ENCODE measurements at regions not wholly inside any gene's neighbourhood (a gene's known extent, or its start where the extent isn't known, plus 50 kb on each side); places are given as distances from the start of the nearest gene placed in this dataset.

DNA sequence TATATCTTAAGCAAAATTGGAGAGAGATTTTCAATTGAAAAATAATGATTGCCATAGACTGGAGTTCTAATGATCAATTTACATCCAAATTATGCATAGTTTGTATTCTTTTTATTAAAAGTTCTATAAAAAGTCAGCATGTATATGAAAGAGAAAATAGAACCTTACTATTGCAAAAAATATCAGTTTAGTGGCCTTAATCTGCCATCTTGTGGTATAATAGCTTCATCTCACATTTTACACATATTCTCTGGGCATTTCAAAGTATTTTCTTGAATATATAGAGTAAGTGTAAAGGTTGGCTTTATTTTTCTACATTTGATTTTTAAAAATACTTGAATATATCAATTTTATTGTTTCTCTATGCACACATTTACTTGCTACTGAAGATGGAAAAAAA lies 1858.6 kb upstream of the CDH9 start:
- no peak for DNase-seq
- Mint-ChIP-seq H3K4me1 (ENCODE audit: low read depth) (no peaks in the 10 kb centered on the region), H3K27me3 (ENCODE audit: insufficient read depth) (no peaks in the 10 kb centered on the region), H3K4me3 (no peak overlapping the region), H3K9me3 (peaks cover 23% of the 10 kb centered on the region), H3K36me3 (ENCODE audit: low read depth) (no peaks in the 10 kb centered on the region), H3K27ac (no peak overlapping the region)
- TF ChIP-seq, protein P1, sequence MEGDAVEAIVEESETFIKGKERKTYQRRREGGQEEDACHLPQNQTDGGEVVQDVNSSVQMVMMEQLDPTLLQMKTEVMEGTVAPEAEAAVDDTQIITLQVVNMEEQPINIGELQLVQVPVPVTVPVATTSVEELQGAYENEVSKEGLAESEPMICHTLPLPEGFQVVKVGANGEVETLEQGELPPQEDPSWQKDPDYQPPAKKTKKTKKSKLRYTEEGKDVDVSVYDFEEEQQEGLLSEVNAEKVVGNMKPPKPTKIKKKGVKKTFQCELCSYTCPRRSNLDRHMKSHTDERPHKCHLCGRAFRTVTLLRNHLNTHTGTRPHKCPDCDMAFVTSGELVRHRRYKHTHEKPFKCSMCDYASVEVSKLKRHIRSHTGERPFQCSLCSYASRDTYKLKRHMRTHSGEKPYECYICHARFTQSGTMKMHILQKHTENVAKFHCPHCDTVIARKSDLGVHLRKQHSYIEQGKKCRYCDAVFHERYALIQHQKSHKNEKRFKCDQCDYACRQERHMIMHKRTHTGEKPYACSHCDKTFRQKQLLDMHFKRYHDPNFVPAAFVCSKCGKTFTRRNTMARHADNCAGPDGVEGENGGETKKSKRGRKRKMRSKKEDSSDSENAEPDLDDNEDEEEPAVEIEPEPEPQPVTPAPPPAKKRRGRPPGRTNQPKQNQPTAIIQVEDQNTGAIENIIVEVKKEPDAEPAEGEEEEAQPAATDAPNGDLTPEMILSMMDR (IDR thresholded peaks at IDR 0.05): peak; percentile 31; the same call in 1 of the 2 replicates

DNA sequence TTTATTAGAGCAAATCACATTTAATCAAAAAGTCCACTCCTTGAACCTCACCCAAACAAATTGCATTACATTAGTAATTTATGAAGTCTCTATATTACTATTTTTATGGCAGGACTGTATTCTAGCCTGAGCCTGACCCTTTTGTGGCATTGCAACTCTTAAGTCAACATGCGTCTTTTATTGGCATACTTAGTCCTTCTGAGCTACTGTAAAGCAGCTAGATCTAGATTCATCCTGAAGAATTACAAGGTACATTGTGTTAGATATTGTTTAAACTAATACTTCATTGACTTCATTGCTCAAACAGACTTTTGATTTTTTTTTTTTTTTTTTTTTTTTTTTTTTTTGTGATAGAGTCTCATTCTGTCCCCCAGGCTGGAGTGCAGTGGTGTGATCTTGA lies 1842.5 kb upstream of the CDH9 start:
- H3K9me3 Mint-ChIP-seq: peaks cover 51% of the 10 kb centered on the region
- no peaks in the 10 kb centered on the region for H3K4me1 Mint-ChIP-seq (ENCODE audit: low read depth)
- no peak overlapping the region for H3K4me3 Mint-ChIP-seq
- DNase-seq: no peak
- H3K27me3 Mint-ChIP-seq (ENCODE audit: insufficient read depth): no peaks in the 10 kb centered on the region; the same call in 1 of the 2 replicates
- H3K36me3 Mint-ChIP-seq (ENCODE audit: low read depth): no peaks in the 10 kb centered on the region
- H3K27ac Mint-ChIP-seq: no peak overlapping the region
- TF ChIP-seq, protein P1 (IDR thresholded peaks at IDR 0.05): no peak

DNA sequence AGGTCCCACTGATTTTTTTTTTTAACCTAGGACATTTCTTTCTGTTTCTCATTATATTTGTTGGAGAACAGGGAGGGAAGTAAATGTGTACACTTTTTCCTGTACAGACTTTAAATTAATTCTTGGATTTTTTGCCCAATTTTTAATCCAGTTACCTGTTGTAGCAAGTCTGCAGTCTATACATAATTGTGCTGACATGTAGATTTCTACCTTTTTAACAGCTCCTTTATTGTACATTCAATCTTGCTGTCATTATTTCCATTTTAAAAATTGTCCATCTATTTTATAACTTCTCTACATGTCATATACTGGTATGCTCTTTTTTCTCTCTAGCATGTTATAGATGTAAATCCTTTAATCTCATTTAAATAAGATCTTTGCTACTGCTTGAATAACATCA lies 1838.7 kb upstream of the CDH9 start:
- Mint-ChIP-seq H3K4me1 (ENCODE audit: low read depth) (no peaks in the 10 kb centered on the region), H3K36me3 (ENCODE audit: low read depth) (no peaks in the 10 kb centered on the region; the same call in 1 of the 2 replicates), H3K9me3 (peaks cover 38% of the 10 kb centered on the region), H3K4me3 (no peak overlapping the region), H3K27me3 (ENCODE audit: insufficient read depth) (no peaks in the 10 kb centered on the region), H3K27ac (no peak overlapping the region)
- DNase-seq: no peak
- TF ChIP-seq, protein P1 (IDR thresholded peaks at IDR 0.05): no peak

DNA sequence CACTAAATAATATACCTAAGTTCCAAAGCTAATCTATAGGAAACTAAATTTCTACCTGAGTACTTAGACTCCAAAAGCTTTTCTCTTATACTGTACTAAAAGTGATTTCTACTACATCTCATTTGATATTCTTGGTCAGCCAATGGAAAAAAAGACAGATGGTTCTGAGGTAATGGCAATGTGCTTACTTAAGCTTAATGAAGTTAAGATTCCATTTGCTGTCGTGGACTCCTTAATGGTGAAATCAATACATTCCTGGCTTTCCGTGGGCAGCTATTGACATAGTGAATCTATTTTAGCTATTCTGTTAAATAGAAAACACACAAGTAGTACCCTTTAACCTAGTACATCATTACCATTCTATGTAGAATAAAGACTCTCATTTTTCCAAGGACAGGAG lies 1825.6 kb upstream of the CDH9 start:
- Mint-ChIP-seq H3K4me1 (ENCODE audit: low read depth) (no peaks in the 10 kb centered on the region), H3K27ac (no peak overlapping the region), H3K9me3 (peaks cover 30% of the 10 kb centered on the region), H3K4me3 (no peak overlapping the region), H3K36me3 (ENCODE audit: low read depth) (peaks cover 3% of the 10 kb centered on the region; the same call in 1 of the 2 replicates), H3K27me3 (ENCODE audit: insufficient read depth) (no peaks in the 10 kb centered on the region)
- no peak for DNase-seq
- TF ChIP-seq, protein P1 (IDR thresholded peaks at IDR 0.05): no peak

DNA sequence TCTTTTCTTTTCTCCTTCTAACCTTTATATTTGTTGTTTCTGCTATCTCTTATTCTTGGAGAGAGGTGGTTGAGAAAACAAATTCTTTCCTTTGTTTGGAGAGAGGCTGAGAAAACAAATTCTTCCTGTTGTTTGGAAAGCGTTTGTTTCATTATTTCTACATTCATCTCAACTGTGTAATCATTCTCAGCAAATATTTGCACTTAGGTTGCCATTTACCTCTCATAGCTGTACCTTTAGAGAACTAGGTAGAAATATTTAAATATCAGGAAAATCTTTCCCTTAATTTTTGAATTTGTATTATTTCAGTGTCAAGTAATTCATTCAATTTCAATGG lies 1824.4 kb upstream of the CDH9 start:
- Mint-ChIP-seq H3K27me3 (ENCODE audit: insufficient read depth) (no peaks in the 10 kb centered on the region), H3K27ac (no peak overlapping the region), H3K4me1 (ENCODE audit: low read depth) (no peaks in the 10 kb centered on the region), H3K36me3 (ENCODE audit: low read depth) (peaks cover 4% of the 10 kb centered on the region; the same call in 1 of the 2 replicates), H3K9me3 (peaks cover 35% of the 10 kb centered on the region), H3K4me3 (no peak overlapping the region)
- TF ChIP-seq, protein P1 (IDR thresholded peaks at IDR 0.05): no peak
- DNase-seq: no peak
